ENCODE measurements at regions not wholly inside any gene's neighbourhood (a gene's known extent, or its start where the extent isn't known, plus 50 kb on each side); places are given as distances from the start of the nearest gene placed in this dataset.

GRCh38 chr9:107546859-107547258 is 57.3 kb upstream of the KLF4 start:
- TF ChIP-seq HNF4A (conservative IDR thresholded peaks at IDR 0.05) (peak; percentile 60 to 62), RXRA (IDR thresholded peaks at IDR 0.05) (peak; percentile 16 to 59), JUND (IDR thresholded peaks at IDR 0.05) (peak in 1 of 2 donors; percentile 71), GABPA (IDR thresholded peaks at IDR 0.05 in 1 of 2, conservative IDR thresholded peaks at IDR 0.05 in 1 of 2) (peak in 1 of 2 donors; percentile 25), CTCF (IDR thresholded peaks at IDR 0.05; ENCODE audit: low read depth, low read length, missing input control) (no peak), FOXA2 (IDR thresholded peaks at IDR 0.05) (peak; percentile 100), FOXA1 (IDR thresholded peaks at IDR 0.05) (peak; percentile 100), YY1 (IDR thresholded peaks at IDR 0.05) (peak; percentile 90), RAD21 (IDR thresholded peaks at IDR 0.05) (peak; percentile 53 to 55), NR2F2 (IDR thresholded peaks at IDR 0.05) (no peak), ZBTB33 (IDR thresholded peaks at IDR 0.05) (no peak), TAF1 (conservative IDR thresholded peaks at IDR 0.05) (no peak), ATF3 (IDR thresholded peaks at IDR 0.05) (peak; percentile 13), REST (IDR thresholded peaks at IDR 0.05) (no peak), MAX (IDR thresholded peaks at IDR 0.05) (peak; percentile 77), SP1 (IDR thresholded peaks at IDR 0.05) (peak; percentile 65), EGR1 (IDR thresholded peaks at IDR 0.05; ENCODE audit: low read depth in 2 of 2) (peak in 1 of 2 donors; percentile 27), HNF4G (IDR thresholded peaks at IDR 0.05) (no peak)
- no peak for DNase-seq (ENCODE audit: low spot score)
- H3K36me3 ChIP-seq (ENCODE audit: control insufficient read depth in 4 of 4, insufficient read depth in 3 of 4, low read depth in 1 of 4, low read length in 3 of 4), result no peaks in the 10 kb centered on the region
- H3K9ac ChIP-seq (ENCODE audit: low read depth in 1 of 2, low read length in 2 of 2), result no peak overlapping the region
- no peaks in the 10 kb centered on the region for H3K9me3 ChIP-seq (ENCODE audit: control insufficient read depth in 4 of 4, low read length in 3 of 4)
- H3K27me3 ChIP-seq (ENCODE audit: control insufficient read depth in 4 of 4, insufficient read depth in 4 of 4, low read length in 3 of 4), result no peaks in the 10 kb centered on the region
- peak overlapping the region; percentile 17 to 29 for H3K27ac ChIP-seq (ENCODE audit: low read depth in 1 of 2, low read length in 2 of 2)
- peaks cover 12 to 29% (median 14%) of the 10 kb centered on the region in 4 donors for H3K4me1 ChIP-seq (ENCODE audit: control insufficient read depth in 4 of 4, insufficient read depth in 4 of 4, low read length in 3 of 4)
- H3K4me3 ChIP-seq (ENCODE audit: low read depth in 1 of 3, low read length in 3 of 3), result no peak overlapping the region
